ENCODE measurements at regions not wholly inside any gene's neighbourhood (a gene's known extent, or its start where the extent isn't known, plus 50 kb on each side); places are given as distances from the start of the nearest gene placed in this dataset.
"Not testable (repeated sequence)": the region's sequence is repeated elsewhere in the genome, so short reads cannot be mapped to it uniquely, and the experiment has no call there.

DNA sequence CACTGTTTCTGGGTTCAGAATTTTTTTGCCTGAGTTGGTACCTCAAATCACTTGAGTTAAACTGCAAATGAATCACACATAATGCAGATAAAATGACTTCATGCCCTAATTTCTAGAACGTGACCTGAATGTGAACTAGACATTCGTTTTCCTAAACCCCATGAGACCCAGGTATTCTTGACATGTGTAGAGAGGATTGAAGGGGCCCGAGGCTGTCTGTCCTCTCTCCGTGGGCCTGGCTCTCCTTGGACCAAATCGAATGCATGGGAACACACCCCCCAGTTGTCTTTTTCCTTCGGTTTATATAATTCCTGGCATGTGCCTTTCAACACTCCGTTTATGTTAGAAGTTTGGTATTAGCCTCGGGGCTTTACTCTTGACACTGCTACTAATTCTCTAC lies 262.4 kb upstream of the PLGLB2 start:
- TF ChIP-seq CTCF (optimal IDR thresholded peaks at IDR 0.05 in 1 of 3, IDR thresholded peaks at IDR 0.05 in 1 of 3, conservative IDR thresholded peaks at IDR 0.05 in 1 of 3; ENCODE audit: extremely low read depth in 1 of 3, insufficient read depth in 2 of 3, low read length in 3 of 3); EZH2 (IDR thresholded peaks at IDR 0.05; ENCODE audit: low read length): not testable (repeated sequence)
